ENCODE measurements at regions not wholly inside any gene's neighbourhood (a gene's known extent, or its start where the extent isn't known, plus 50 kb on each side); places are given as distances from the start of the nearest gene placed in this dataset.

- no peaks in the 10 kb centered on the region for H3K79me2 ChIP-seq (ENCODE audit: control insufficient read depth, insufficient read depth, low read length)
- no peaks in the 10 kb centered on the region for H3K9me3 ChIP-seq (replicated peaks; ENCODE audit: control insufficient read depth, insufficient read depth, low read length)
- no peaks in the 10 kb centered on the region for H4K20me1 ChIP-seq (replicated peaks; ENCODE audit: control insufficient read depth, extremely low read depth, insufficient read depth, low read length)
- no peaks in the 10 kb centered on the region for H3K27me3 ChIP-seq (ENCODE audit: control insufficient read depth in 2 of 2, insufficient read depth in 2 of 2, low read length in 2 of 2)
- no peak overlapping the region for H3K4me2 ChIP-seq (ENCODE audit: insufficient read depth, low read length)
- no peak overlapping the region for H3K9ac ChIP-seq (replicated peaks; ENCODE audit: extremely low read depth, insufficient read depth, low read length)
- no TSS peak for BruUV-seq (replicated peaks)
- TF ChIP-seq GATA2 (IDR thresholded peaks at IDR 0.05; ENCODE audit: insufficient read depth, insufficient read length, low read depth, low read length) (no peak), JUN (IDR thresholded peaks at IDR 0.05; ENCODE audit: borderline replicate concordance, insufficient read depth, insufficient read length, low read depth) (no peak), FOS (IDR thresholded peaks at IDR 0.05; ENCODE audit: borderline replicate concordance, insufficient read depth, low read length) (no peak), EZH2 (IDR thresholded peaks at IDR 0.05; ENCODE audit: borderline replicate concordance, low read depth, low read length, severe bottlenecking) (no peak), MYC (IDR thresholded peaks at IDR 0.05; ENCODE audit: low read depth, low read length) (no peak), MAX (IDR thresholded peaks at IDR 0.05; ENCODE audit: insufficient read depth, insufficient read length) (no peak), POLR2A (IDR thresholded peaks at IDR 0.05; ENCODE audit: low read depth, low read length) (no peak), CTCF (IDR thresholded peaks at IDR 0.05; ENCODE audit: extremely low read depth in 1 of 2, insufficient read depth in 1 of 2, low read depth in 1 of 2, low read length in 2 of 2) (no peak), POLR2AphosphoS5 (IDR thresholded peaks at IDR 0.05; ENCODE audit: insufficient read depth, low read depth, low read length) (no peak)
- H2AFZ ChIP-seq (ENCODE audit: low read depth, low read length): no peak overlapping the region
- CTCF ChIA-PET: no interaction called here
- no peaks in the 10 kb centered on the region for H3K4me1 ChIP-seq (ENCODE audit: control insufficient read depth, extremely low read depth, insufficient read depth, low read length)
- intact Hi-C loops (cut with micrococcal nuclease) (no loop called here), dilution Hi-C loops (cut with MboI; ENCODE audit: extremely low pct_ligation_motif_present, low sequenced_read_pairs) (no loop called here)
- no peaks in the 10 kb centered on the region for H3K36me3 ChIP-seq (ENCODE audit: control insufficient read depth in 2 of 2, extremely low read depth in 1 of 2, insufficient read depth in 2 of 2, low read length in 2 of 2)
- POLR2A ChIA-PET: no interaction called here
- H3K27ac ChIP-seq (ENCODE audit: insufficient read depth, low read depth, low read length): no peak overlapping the region
- H3K4me3 ChIP-seq (replicated peaks in 1 of 3; ENCODE audit: insufficient read depth in 1 of 3, low read depth in 1 of 3, low read length in 3 of 3): no peak overlapping the region
- H3K9me1 ChIP-seq (replicated peaks; ENCODE audit: control insufficient read depth, extremely low read depth, insufficient read depth, low read length): no peaks in the 10 kb centered on the region
- DNase-seq (ENCODE audit: low read depth, low spot score) (no peak), FAIRE-seq (no peak)
Observed at GRCh38 chr21:23712166-23712565, 1895.1 kb downstream of the MRPL39 start.

Measured in endothelial cell of umbilical vein (primary cell).